ENCODE measurements at regions not wholly inside any gene's neighbourhood (a gene's known extent, or its start where the extent isn't known, plus 50 kb on each side); places are given as distances from the start of the nearest gene placed in this dataset.

DNA sequence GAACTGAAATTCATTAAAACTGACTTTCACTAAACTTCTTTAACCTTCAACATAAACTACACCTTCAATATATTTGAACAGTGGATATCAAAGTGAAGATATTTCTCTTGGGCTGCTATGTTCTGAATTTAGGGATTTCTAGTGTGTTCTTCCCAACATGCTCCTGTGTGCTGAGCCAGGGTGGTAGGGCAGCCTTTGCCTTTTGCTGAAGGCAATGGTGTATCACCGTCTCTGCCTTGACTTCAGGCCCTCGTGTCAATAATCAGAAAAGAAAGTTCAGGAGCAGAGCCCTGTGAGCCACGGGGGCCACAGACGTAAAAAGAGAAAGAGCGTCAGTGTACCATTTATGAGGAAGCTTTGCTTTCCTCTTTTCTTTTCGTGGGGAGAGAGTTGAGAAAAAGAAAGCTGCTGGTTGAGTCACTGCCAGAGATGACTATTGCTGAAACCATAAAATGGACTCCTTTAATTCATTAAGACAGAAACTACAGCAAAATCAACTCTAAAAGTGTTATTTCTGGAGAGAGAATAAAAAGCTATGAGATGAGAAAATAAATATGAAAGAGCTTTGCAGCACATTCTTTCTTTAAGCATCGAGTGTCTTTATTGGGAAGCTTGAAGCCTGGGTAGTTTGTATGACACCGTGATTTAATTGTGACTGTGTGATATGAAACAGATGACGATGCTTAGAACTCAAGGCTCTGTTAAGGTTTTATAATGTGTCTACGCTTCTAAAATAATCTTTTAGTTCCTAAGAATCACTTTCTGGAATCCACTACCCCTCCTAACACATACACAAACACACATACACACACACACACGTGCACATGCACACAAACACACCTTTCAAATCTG, 271.8 kb upstream of the MTNR1B start:
- H3K27ac ChIP-seq (ENCODE audit: low read depth, low read length), result no peak overlapping the region
- H2BK12ac ChIP-seq (ENCODE audit: low read depth, low read length), result no peak overlapping the region
- no peak overlapping the region for H2AK5ac ChIP-seq (ENCODE audit: low read depth, low read length)
- TF ChIP-seq RBBP5 (IDR thresholded peaks at IDR 0.05; ENCODE audit: borderline replicate concordance, low read depth, low read length) (no peak), GTF2F1 (IDR thresholded peaks at IDR 0.05; ENCODE audit: borderline replicate concordance, low read depth, low read length) (no peak), BCL11A (IDR thresholded peaks at IDR 0.05; ENCODE audit: low read depth in 2 of 2, low read length in 2 of 2) (no peak), HDAC6 (IDR thresholded peaks at IDR 0.05; ENCODE audit: low read depth, low read length) (no peak), CREB1 (IDR thresholded peaks at IDR 0.05) (no peak), SUZ12 (IDR thresholded peaks at IDR 0.05; ENCODE audit: low read length) (no peak), ATF2 (IDR thresholded peaks at IDR 0.05; ENCODE audit: low read length) (no peak), HDAC2 (IDR thresholded peaks at IDR 0.05; ENCODE audit: borderline replicate concordance in 1 of 2, low read depth in 2 of 2, low read length in 2 of 2) (no peak), SP4 (IDR thresholded peaks at IDR 0.05; ENCODE audit: low read length) (no peak), SIN3A (conservative IDR thresholded peaks at IDR 0.05 in 1 of 2, IDR thresholded peaks at IDR 0.05 in 1 of 2; ENCODE audit: low read depth in 1 of 2, low read length in 2 of 2) (no peak), CBX8 (IDR thresholded peaks at IDR 0.05; ENCODE audit: borderline replicate concordance, low read depth, low read length) (no peak)
- H2BK5ac ChIP-seq (ENCODE audit: low read depth, low read length), result no peak overlapping the region
- ChIA-PET POLR2A (ENCODE audit: partially characterized antibody) (no interaction called here), CTCF (ENCODE audit: partially characterized antibody) (interaction anchor here (1.2 kb wide), 1 partner anchor 11 kb away, joined by 3 read pairs; no protein-coding TSS in a partner anchor)
- H3K23me2 ChIP-seq (ENCODE audit: low read depth, low read length), result no peaks in the 10 kb centered on the region; the same call in 1 of the 2 replicates
- H3K14ac ChIP-seq (ENCODE audit: insufficient read length), result no peak overlapping the region
- H2BK15ac ChIP-seq (ENCODE audit: low read length), result no peak overlapping the region
- no peak overlapping the region for H4K8ac ChIP-seq (ENCODE audit: extremely low read depth, insufficient read depth, low read length)
- no peak overlapping the region for H3K9ac ChIP-seq (replicated peaks in 1 of 4; ENCODE audit: extremely low read depth in 1 of 4, low read depth in 3 of 4, low read length in 3 of 4)
- WGBS, 2 experiments (ENCODE audit: extremely low coverage in 1 of 2, insufficient coverage in 1 of 2, insufficient read length in 1 of 2, insufficient replicate concordance in 2 of 2, low coverage in 1 of 2, low lambda C conversion rate in 2 of 2, missing lambda C conversion rate in 1 of 2), result 87% methylated on average over 11 of the region's 11 CpGs; no CpG with 5 or more reads in 1 of the 2 experiments
- H3K36me3 ChIP-seq (ENCODE audit: control insufficient read depth in 2 of 4, insufficient read depth in 4 of 4, low read length in 3 of 4), result no peaks in the 10 kb centered on the region
- no peak for DNase-seq (ENCODE audit: low read depth in 1 of 2, low spot score in 2 of 2)
- no peak overlapping the region for H3K4ac ChIP-seq (replicated peaks; ENCODE audit: insufficient read length, low read depth, low read length)
- H3K4me2 ChIP-seq (ENCODE audit: insufficient read depth in 1 of 2, low read depth in 2 of 2, low read length in 2 of 2), result no peak overlapping the region
- H3K23ac ChIP-seq (ENCODE audit: insufficient read length), result no peak overlapping the region
- no peak for FAIRE-seq
- no peak overlapping the region for H2BK20ac ChIP-seq (ENCODE audit: low read length)
- H4K91ac ChIP-seq (replicated peaks; ENCODE audit: insufficient read length, low read length), result no peak overlapping the region
- no peaks in the 10 kb centered on the region for H3K79me2 ChIP-seq (ENCODE audit: control insufficient read depth in 1 of 2, insufficient read depth in 2 of 2, low read length in 2 of 2)
- no peak overlapping the region for H3K56ac ChIP-seq (replicated peaks; ENCODE audit: insufficient read length, low read depth, low read length)
- no peak overlapping the region for H3K18ac ChIP-seq (ENCODE audit: extremely low read depth, low read length)
- no peaks in the 10 kb centered on the region for H3K4me1 ChIP-seq (replicated peaks in 1 of 4; ENCODE audit: control insufficient read depth in 3 of 4, insufficient read depth in 4 of 4, low read length in 3 of 4)
- no peak overlapping the region for H2BK120ac ChIP-seq (replicated peaks; ENCODE audit: low read depth, low read length)
- no peak overlapping the region for H2AFZ ChIP-seq (ENCODE audit: low read length)
- no peak overlapping the region for H4K5ac ChIP-seq (ENCODE audit: insufficient read length, low read depth, low read length)
- H3K9me3 ChIP-seq (ENCODE audit: insufficient read depth in 2 of 2, low read depth in 1 of 2, low read length in 1 of 2), result no peaks in the 10 kb centered on the region
- H3K79me1 ChIP-seq (ENCODE audit: low read depth, low read length), result no peaks in the 10 kb centered on the region
- H3K4me3 ChIP-seq (ENCODE audit: extremely low read depth in 1 of 4, insufficient read depth in 2 of 4, low read depth in 3 of 4, low read length in 4 of 4), result no peak overlapping the region
- peaks cover 0 to 1% (median 0%) of the 10 kb centered on the region in 4 experiments; a peak in 1 of 7 replicates for H3K27me3 ChIP-seq (replicated peaks in 1 of 4; ENCODE audit: control insufficient read depth in 3 of 4, extremely low read depth in 1 of 4, insufficient read depth in 3 of 4, low read length in 3 of 4)
- H4K20me1 ChIP-seq (replicated peaks in 1 of 2; ENCODE audit: control insufficient read depth in 1 of 2, insufficient read depth in 2 of 2, low read length in 2 of 2), result no peaks in the 10 kb centered on the region
